Adipose tissue (tissue), 3 donors: ENCODE measurements at regions not wholly inside any gene's neighbourhood (a gene's known extent, or its start where the extent isn't known, plus 50 kb on each side); places are given as distances from the start of the nearest gene placed in this dataset.
"Not testable (repeated sequence)": the region's sequence is repeated elsewhere in the genome, so short reads cannot be mapped to it uniquely, and the experiment has no call there.

Experiments
- H3K27ac ChIP-seq: one replicate; pipeline ENCODE4 v1.5.1; 2013; ENCODE audit warnings: low read depth, low read length
- WGBS, 3 donors: extraction: QIAGEN DNeasy Blood & Tissue Kit; methylation state at CpG; one replicate each; pipeline ENCODE4 v1.1.7; 2013; 5-methylcytosine and 5-hydroxymethylcytosine counted together
- donor health status: healthy with polysubstance abuse.
- donor health status: Bipolar disorder and iron deficiency.
- donor health status: healthy.

DNA sequence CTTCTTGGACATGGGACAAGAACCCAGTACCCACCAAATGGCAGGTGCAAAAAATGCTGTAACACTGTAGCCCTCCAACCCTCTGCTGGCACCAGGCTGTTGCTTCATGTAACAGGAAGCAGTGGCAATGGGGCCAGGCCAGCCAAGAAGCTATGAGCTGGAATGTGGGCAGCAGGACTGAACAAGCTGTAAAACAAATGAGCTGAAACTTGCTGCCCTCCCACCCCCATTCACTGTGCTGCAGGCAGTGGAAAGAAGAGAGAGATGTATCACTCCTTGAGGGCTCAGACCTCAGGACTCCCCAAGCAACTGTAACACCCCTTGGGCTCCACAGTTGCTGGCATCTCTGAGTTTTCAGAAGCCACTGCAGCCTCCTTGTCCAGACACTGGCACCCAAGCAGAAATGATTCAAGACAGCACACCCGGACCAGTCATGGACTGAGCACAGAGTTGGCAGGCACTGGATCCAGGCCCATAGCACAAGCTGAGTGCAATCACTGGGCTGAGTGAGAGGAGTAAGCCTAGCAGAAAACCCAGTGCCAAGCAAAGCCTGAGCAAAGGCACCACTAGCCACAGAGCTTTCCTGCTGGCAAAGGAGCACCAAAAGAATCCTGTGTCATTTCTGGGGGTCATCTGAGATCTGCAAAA is 321.4 kb upstream of the CXADR start:
- WGBS, 3 donors: 77 to 82% (median 80%) methylated on average over 1 of the region's 1 CpG
- H3K27ac ChIP-seq: no peak overlapping the region

DNA sequence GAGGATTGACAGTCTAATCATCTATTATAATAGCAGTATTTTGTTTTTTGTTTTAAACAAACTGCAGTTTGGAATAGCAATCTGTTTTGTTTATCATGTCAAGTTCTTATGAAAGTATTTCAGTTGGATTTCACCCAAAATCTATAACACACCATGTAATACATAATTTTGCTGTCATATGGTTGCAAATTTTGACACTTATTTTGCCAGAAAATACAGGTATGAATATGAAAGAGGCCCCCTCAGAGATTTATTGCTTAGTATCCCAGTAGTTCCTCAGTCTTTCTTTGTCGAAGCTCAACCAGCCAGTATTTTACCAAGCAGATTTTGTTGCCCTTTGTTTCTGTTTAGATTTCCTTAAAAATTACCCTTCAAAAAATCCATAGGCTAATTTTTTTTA is 317.5 kb upstream of the CXADR start:
- H3K27ac ChIP-seq: no peak overlapping the region
- 43 to 75% (median 60%) methylated on average over 1 of the region's 1 CpG for WGBS, 3 donors

DNA sequence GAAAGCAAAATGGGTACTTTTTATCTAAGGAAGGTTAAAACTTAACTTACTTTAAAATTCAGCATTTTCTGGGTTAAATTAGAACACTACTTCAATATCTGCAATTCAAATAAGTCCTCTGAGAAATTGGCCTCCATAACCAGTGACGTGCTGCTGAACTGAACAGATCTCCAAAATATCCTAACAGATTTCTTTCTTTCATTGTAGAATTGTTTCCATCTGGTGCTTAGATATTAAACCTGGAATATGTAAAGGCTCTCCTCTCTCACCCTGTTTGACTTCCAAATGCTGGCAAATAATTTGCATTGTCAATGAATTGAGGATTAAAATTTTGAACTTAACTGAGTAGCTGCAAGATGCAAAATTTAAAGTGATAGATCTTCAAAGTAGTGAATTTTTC is 316.9 kb upstream of the CXADR start:
- WGBS, 3 donors: 12 to 49% (median 44%) methylated on average over 1 of the region's 1 CpG
- no peak overlapping the region for H3K27ac ChIP-seq

DNA sequence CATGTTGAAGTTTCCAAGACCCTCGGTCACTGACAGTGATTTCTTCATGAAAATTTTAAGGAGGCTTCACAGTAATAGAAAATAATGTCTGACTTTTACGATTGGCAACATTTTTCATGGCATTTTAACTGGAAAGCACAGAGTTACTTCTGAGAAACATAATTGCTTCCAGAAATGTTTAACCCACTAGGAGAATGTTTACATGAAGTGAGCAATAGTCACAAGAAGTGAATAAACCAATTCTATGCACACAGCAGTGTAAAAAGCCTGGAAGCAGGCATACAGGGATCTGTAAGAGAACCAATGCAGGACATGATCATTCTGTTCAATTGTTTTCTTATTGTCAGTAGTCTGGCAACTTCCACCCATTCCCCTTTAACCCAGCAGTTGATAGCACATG is 316.2 kb upstream of the CXADR start:
- WGBS, 3 donors: 52 to 61% (median 55%) methylated on average over 2 of the region's 2 CpGs
- no peak overlapping the region for H3K27ac ChIP-seq

DNA sequence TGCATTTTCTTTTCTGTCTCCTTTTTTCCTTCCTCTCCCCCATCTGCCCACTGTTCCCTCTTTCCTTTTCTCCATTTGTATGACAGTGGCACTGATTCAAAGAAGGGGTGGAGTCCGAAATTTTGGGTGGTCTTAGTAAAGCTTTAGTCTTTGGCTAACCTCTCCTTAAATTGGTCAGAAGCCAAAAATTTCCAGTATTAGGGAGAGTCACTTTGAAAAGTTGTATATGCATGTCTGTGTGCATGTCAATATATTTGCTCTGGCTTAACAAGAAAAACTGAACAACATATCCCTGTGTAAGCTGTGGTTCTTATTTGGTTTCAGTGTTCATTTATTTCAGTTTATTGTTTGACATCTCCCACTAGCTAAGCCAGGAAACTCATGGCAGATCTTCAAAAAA is 314.8 kb upstream of the CXADR start:
- 32 to 42% (median 33%) methylated on average over 1 of the region's 1 CpG for WGBS, 3 donors
- no peak overlapping the region for H3K27ac ChIP-seq

DNA sequence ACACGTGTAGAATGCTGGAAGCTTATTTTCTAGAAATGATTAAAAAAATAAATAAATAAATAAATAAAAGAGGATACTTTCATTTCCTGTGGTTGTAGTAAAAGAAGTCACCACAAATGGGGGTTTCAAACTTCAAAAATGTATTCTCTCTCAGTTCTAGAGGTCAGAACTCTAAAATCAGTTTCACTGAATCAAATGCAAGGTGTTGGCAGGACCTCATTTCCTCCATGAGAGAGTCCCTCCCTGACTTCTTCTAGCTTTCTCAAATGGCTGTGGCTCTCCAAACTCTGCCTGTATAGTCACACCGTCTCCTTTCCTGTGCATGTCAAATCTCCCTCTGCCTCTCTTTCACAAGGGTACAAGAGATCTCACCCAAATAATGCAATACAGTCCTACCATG is 312.6 kb upstream of the CXADR start:
- 73 to 87% (median 86%) methylated on average over 2 of the region's 2 CpGs for WGBS, 3 donors
- H3K27ac ChIP-seq: no peak overlapping the region

DNA sequence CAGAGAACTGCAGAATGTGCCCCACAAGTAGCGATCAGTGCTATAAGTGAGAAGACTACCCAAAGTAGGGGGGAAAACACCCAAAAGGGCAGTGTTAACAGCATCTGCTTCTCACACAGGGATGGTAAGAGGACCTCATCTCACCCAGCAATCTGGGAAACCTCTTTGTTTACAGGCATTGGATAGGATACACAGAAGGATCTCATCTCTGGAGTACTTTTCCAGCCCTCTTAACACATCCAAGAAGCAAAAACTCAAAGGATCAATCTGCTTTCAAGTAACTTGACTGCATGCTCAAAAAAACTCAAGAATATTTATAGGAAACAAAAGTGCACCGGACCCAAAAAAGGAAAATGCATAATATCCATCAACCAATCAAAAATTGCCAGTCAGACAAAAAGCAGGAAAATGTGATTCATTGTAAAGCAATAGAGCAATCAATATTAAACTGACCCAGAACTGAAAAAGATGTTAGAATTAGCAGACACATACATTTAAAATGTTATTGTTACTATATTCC is 311.0 kb upstream of the CXADR start:
- WGBS, 3 donors: 68 to 81% (median 75%) methylated on average over 2 of the region's 2 CpGs
- no peak overlapping the region for H3K27ac ChIP-seq

DNA sequence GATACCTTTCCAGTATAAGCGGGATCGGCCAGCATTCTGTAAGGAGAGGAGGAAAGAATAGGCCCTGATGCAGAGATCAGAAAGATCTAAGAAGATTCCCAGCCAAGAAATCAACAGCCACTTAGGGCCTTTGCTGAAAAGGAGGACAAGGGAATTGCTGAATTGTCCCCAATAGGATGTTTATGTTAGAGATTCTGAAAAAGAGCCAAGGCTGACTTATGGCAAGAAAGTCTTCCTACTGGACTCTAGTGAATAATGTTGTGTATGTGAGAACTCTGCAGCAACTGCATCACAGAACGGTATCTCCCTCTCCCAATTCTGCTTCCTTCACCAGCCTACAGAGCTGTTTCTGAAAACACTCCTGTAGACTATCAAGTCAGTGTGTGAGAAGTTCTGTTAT is 298.0 kb upstream of the CXADR start:
- 84 to 91% (median 88%) methylated on average over 3 of the region's 3 CpGs for WGBS, 3 donors
- no peak overlapping the region for H3K27ac ChIP-seq

DNA sequence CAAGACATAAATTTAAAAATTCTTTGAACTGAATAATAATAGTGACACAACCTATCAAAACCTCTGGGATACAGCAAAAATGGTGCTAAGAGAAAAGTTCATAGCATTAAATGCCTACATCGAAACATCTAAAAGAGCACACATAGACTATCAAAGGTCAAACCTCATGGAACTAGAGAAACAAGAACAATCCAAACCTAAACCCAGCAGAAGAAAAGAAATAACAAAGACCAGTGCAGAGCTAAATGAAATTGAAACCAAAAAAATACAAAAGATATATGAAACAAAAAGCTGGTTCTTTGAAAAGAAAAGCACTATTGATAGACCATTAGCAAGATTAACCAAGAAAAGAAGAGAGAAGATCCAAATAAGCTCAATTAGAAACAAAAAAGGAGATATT is 293.8 kb upstream of the CXADR start:
- 72 to 93% (median 90%) methylated on average over 1 of the region's 1 CpG for WGBS, 3 donors
- not testable (repeated sequence) for H3K27ac ChIP-seq

DNA sequence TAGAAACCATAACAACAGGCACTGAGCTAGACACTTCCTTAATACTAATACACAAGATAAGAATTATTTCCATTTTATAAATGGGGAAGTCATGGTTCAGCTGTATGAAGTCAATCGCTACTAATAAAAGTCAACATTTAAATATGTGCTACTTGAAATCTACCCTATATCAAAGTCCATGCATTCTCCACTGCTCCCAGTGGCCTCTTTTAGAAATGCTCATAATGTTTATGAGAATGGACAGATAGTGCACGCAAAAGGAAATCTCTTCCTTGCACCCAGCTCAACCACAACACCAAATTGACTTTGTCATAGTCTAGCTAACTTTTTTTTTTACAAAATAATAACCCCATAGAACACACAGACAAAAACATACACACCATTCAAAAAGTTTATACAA is 281.7 kb upstream of the CXADR start:
- WGBS, 3 donors: 80 to 93% (median 89%) methylated on average over 2 of the region's 2 CpGs

DNA sequence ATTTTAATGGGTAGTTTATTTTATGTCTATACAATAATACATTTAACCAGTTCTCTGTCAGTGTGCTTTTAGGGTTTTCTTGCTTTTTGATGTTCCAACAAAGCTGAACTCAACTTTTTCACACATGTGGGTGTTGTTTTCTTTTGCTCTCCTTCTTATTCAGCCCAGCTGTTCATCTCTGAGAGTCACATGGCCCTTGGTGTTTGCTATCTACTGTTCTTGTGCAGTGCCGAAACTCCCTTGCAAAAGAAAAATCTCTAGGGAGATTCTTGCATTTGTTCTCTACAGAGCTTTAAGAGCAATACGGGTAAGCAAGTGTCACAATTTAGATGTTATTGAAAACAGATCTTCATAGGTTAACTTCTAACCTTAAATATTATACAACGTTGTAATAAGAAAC is 281.1 kb upstream of the CXADR start:
- WGBS, 3 donors: 60 to 68% (median 63%) methylated on average over 3 of the region's 3 CpGs
- no peak overlapping the region for H3K27ac ChIP-seq

More for the DNA sequence above, 281.7 kb upstream of the CXADR start:
- H3K27ac ChIP-seq: no peak overlapping the region

DNA sequence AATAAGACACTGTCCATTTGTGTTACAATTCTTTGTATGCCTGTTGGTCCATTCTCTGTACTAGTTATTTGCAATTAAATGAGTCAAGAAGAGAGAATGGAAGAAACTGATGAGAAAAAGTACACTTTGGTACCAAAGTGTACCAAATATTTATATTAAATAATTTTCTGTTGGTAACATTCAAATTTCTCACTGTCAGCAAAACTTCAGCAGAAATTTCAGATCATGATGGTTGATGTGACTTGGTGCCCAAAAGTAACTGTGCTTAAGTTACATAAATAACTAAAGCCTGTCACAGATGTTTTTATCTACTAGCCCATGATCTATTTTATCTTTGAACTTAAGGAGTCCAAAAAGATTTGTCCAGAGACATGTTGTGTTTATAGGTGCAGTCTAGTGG is 274.4 kb upstream of the CXADR start:
- no peak overlapping the region for H3K27ac ChIP-seq

DNA sequence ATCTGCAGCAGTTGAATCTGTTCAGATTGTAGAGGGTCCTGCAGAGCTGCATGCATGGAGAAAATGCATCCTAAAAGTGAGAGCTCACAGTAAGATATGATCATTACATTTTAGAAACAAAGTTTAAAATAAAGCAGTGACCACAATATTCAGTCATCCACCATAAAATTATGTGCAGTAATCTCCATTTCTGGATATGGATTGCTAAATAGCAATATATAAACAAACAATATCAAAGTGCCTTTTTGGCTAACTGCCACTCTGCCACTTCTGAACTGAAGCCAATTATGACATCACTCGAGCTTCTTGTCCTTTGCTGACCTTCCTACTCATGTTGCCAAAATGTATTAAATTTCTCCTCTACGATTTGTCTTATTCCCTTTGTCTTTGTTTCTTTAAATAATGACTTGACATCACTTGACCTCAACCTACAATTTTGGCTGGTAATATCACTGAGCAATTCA is 262.0 kb upstream of the CXADR start:
- H3K27ac ChIP-seq: no peak overlapping the region
- 39 to 43% (median 39%) methylated on average over 2 of the region's 2 CpGs for WGBS, 3 donors

DNA sequence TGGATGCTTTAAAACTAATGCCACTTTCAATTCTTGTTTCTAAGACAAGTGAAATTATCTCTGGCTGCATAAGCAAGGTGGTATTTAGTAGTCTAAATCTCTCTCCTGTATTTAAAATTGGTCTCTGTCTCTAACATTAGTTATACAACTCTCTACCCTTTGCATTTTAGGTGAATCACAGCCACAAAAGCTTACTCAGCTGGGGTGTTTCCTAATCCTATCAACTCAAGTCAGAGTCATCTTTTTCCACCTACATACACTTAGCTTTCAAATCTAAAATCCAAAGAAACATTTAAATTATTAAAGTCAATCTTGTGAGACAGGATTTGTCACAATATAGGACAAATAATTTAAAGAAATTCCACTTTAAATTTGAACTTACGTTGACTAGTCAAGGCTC is 255.1 kb upstream of the CXADR start:
- H3K27ac ChIP-seq: no peak overlapping the region
- WGBS, 3 donors: 72 to 93% (median 91%) methylated on average over 1 of the region's 1 CpG

DNA sequence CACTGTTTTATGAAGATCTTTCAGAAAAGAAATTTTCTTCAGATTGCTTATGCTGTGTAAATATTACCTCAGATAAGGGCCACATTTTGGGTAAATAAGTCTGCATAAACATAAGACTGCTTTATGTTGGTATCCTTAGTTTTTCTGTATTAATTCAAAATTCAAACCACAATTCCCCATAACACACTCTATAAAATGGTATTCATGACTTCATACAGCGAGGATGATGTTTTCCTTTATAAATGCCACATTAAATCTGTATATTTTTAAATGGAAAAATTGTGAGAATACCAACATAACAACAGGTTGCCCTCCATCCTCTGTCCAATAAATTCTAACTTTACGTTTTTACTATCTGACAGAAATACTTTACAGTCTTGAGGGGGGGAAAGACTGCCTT is 248.7 kb upstream of the CXADR start:
- H3K27ac ChIP-seq: no peak overlapping the region
- 59 to 77% (median 66%) methylated on average over 2 of the region's 2 CpGs for WGBS, 3 donors

DNA sequence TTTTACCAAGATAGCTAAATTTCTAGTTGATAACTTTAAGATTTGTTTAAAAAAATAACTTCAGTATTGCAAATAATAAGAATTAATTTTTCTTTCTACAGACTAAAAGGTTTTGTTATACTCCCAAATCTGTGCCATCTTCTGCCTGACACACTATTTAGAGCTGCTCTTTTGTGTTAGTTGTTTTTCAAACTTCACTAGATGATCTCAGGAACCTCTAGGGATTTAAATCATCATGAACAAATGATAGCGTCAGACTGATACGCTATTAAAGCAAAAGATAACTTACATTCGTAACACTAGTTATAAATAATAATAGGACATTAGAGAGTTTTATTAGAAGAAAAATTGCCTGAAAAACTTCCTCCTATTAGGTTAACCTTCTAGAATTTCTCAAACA is 243.1 kb upstream of the CXADR start:
- WGBS, 3 donors: 53 to 75% (median 67%) methylated on average over 3 of the region's 3 CpGs
- no peak overlapping the region for H3K27ac ChIP-seq

DNA sequence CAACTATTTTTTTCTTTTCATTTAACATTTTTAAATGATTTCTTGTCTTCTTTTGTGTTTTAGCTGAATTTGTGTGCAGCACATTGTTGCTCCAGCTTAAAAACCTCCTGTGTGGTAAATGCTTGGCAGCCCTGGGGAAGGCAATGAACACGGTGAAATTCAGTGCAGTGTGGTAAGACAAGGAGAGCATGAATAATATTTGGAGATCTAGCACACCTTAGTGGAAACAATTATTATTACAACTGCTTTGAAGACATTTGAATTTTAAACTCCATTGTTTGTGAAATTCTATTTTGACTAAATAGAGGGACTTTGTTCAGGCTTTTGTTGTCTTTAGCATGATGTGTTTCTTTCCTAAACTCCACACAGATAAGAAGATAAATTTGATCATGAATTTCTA is 242.6 kb upstream of the CXADR start:
- no peak overlapping the region for H3K27ac ChIP-seq
- 0% methylated on average over 1 of the region's 1 CpG for WGBS, 3 donors

DNA sequence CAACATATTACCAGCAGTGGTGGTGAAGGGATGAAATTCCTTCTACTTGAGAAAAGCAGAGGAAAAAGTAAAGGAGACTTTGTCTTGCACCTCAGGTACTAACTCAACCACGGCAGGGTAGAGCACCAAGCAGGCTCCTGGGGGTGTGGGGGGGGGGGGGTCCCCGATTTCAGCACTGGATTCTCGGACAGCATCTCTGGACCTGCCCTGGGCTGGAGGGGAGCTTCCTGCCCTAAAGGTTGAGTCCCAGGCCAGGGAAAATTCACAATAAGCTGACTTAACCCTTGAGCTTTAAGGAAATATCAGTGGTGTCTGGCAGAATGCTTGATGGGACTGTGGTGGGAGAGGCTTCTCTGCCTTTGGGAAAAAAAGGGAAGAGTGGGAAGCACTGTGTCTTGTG is 233.2 kb upstream of the CXADR start:
- 81 to 95% (median 85%) methylated on average over 3 of the region's 3 CpGs for WGBS, 3 donors
- H3K27ac ChIP-seq: no peak overlapping the region

DNA sequence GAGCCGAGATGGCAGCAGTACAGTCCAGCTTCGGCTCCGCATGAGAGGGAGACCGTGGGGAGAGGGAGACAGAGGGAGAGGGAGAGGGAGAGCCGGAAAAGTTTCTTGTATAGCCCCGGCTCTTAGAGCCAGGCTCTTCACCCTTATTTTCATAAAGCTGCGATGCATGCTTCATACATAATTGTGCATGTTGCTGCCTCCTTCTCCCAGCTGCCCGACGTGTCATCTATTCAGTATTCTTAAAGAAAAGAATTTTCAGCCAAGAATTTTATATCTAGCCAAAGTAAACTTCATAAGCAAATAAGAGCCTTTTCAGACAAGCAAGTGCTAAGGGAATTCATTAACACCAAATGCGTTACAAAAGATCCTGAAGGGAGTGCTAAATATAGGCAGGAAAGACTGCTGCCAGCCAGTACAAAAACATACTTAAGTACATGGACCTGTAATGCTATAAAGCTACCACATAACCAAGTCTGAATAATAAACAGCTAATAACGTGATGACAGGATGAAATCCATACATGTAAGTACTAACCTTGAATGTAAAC is 219.8 kb upstream of the CXADR start:
- 78 to 91% (median 83%) methylated on average over 7 to 11 of the region's 11 CpGs for WGBS, 3 donors
- not testable (repeated sequence) for H3K27ac ChIP-seq

DNA sequence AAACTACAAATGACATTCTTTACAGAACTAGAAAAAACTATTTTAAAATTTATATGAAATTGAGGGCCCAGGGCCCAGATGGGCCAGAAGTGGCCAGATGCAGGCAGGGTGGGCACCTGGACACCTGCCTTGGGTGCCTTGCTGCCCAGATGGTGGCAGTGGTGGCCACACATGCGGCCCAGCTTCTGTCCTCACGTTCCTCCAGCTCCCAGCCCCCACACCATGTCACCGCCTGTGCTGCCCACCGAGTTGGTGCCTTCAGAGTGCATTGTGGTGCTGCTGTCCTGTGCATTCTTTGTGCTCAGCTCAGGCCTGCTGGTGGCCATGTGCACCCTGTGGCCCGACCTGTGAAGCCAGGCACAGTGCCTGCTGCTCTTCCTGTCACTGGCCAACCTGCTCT is 216.8 kb upstream of the CXADR start:
- WGBS, 3 donors: 57 to 70% (median 65%) methylated on average over 5 of the region's 5 CpGs
- H3K27ac ChIP-seq: no peak overlapping the region
